HG02759 (cell line): ENCODE measurements at regions not wholly inside any gene's neighbourhood (a gene's known extent, or its start where the extent isn't known, plus 50 kb on each side); places are given as distances from the start of the nearest gene placed in this dataset.
"Not testable (repeated sequence)": the region's sequence is repeated elsewhere in the genome, so short reads cannot be mapped to it uniquely, and the experiment has no call there.

Experiments used
- ATAC-seq: cut with Tn5 transposase; IDR thresholded peaks from one replicate; pipeline ENCODE4 v1.9.1; 2021; ENCODE audit warnings: mild to moderate bottlenecking, moderate library complexity; ENCODE audit not compliant: unreplicated experiment

DNA sequence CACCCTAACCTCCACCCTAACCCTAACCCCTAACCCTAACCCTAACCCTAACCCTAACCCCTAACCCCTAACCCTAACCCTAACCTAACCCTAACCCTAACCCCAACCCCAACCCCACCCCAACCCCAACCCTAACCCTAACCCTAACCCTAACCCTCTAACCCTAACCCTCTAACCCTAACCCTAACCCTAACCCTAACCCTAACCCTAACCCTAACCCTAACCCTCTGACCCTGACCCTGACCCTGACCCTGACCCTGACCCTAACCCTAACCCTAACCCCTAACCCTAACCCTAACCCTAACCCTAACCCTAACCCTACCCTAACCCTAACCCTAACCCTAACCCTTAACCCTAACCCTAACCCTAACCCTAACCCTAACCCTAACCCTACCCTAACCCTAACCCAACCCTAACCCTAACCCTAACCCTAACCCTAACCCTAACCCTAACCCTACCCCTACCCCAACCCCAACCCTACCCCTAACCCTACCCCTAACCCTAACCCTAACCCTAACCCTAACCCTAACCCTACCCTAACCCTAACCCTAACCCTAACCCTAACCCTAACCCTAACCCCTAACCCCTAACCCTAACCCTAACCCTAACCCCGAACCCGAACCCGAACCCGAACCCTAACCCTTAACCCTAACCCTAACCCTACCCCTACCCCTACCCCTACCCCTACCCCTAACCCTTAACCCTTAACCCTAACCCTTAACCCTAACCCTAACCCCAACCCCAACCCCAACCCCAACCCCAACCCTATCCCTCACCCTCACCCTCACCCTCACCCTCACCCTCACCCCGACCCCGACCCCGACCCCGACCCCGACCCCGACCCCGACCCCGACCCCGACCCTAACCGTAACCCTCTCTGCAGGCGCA, 186.2 kb upstream of the CHL1 start:
- not testable (repeated sequence) for ATAC-seq

- ATAC-seq = no peak
These were observed 184.8 kb upstream of the CHL1 start for GRCh38 chr3:11734-12133.

GRCh38 chr3:14652-15051, 181.9 kb upstream of the CHL1 start:
- no peak for ATAC-seq

DNA sequence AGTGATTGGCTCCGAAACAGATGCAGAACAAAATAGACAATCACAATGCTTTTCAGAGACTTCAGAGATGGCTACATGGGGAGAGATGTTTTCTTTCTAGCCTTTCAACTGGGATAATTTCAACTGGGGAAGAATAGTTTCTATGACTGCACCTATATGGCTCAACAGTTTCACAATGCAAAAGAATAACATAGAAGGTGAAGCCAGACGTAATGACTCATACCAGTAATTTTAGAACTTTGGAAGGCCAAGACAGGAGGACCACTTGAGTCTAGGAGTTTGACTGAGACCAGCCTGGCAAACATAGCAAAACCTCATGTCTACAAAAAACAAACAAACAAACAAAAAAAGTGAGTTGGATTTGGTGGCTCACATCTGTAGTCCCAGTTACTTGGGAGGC, 180.2 kb upstream of the CHL1 start:
- no peak for ATAC-seq

DNA sequence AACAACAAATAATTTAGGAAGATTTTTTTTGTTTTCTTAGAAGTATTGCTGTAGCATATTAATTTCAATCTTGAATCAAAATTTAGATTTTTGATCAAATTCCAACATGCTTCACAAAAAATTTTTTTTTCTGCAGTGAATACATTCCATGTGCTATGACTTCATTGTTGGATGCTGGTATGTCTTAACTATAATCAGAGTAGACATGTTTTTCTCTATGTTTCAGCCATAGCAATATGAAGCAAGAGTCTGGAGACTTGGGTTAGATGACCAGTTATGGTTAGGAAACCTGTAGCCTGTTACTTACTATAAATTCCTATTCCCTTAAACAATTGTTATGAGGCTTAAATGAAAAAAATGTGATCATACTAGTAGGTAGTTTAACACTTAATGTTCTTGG, 176.1 kb upstream of the CHL1 start:
- no peak for ATAC-seq

- ATAC-seq = no peak
These were observed 172.6 kb upstream of the CHL1 start for GRCh38 chr3:24006-24405.

GRCh38 chr3:25056-25455, 171.5 kb upstream of the CHL1 start:
- ATAC-seq = no peak

GRCh38 chr3:35985-36384, 160.6 kb upstream of the CHL1 start:
- ATAC-seq = peak; percentile 54

DNA sequence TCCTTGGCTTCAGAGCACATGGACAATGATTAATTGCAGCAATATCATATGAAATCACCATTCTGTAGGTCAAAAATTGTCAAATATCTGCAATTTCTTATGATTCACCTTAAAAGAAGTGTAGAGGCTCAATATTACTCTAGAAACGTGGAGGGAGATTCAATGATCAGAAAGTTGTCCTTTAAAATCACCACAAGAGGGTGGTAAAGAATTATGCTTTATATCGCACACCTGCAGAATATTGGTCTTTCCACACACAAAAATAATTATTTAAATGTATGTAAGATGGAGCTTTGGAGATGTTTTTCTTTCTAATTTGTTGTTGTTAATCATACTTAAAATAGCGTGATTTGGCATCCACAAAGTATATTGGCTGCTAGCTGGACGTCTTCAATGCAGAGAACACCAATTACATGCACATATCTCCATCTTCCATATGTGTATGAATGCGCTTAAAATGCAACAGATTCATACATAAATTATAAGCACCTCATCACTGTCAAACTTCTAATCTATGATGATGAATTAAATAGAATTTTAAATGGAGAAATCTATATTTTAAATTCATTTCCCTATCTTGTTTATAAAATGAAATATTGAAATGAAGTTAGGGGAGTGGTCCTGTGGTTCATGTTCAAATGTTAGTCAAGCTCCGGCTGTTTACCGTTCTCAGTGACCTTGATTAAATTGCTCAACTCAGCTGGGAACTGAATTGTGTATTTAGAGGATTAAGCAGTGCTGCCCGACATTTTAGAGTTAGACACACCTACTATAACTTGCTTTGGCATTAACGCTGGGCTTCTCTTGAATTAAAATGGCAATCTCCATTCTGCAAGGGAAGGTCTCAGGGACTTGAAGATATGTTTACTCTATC, 153.5 kb upstream of the CHL1 start:
- peak; percentile 67 for ATAC-seq

- no peak for ATAC-seq
These were observed 152.4 kb upstream of the CHL1 start for GRCh38 chr3:44028-44676.

DNA sequence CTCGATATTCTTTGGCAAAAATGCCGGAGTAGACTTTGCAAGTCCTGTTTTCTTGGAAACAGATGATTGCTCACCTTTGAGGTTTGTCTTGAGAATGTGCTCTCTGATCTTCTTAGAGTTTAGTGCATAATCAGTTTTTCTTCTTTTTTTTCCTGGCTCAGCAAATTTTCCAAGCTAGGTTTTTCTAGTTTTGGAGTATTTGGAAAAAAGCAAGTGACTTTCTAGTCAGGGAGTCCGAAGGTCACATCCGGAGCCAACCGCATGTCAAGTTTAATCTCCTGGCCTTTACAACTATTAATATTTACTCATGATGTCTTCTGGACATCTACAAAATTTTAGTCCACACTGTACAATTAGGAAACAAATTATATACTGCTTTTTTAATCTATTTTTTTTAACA, 151.6 kb upstream of the CHL1 start:
- not testable (repeated sequence) for ATAC-seq

DNA sequence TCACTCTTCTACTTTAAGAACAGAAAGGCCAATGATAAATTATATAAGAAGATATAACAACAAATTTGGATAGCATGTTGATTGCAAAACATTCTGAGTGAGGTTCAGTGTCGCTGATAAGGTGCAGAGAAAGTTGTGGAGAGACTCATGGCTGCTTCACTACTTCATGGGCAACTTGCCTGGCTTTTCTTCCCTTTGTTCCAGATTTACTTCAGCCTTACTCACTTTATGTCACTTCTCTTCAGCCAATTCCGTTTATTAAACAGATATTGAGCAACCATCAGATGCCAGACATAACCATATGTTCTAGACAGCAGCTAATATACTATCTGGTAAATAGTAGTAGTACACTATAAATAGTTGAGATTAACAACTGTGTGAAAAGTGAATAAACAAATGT, 150.0 kb upstream of the CHL1 start:
- no peak for ATAC-seq

DNA sequence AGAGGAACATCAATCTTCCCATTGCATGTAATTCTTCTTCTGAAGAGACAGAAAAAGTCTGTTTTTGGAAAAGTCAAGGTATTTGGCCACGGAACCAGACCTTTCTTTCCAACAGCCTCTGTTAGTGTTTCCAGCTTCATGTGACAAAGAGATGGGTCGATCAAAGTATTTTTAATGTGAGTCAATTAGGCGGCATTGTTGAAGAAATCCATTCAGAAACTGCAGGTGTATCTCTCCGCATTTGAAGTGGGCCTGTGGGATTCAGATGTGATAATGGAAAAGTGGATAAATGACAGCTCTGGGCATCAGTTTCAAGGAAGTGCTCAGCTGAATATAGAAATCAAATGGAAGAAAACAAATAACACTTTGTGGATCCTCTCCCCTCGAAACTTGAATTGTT, 143.1 kb upstream of the CHL1 start:
- ATAC-seq = not testable (repeated sequence)

- no peak for ATAC-seq
These were observed 142.3 kb upstream of the CHL1 start for GRCh38 chr3:54240-54639.

GRCh38 chr3:56672-57071, 139.9 kb upstream of the CHL1 start:
- no peak for ATAC-seq

DNA sequence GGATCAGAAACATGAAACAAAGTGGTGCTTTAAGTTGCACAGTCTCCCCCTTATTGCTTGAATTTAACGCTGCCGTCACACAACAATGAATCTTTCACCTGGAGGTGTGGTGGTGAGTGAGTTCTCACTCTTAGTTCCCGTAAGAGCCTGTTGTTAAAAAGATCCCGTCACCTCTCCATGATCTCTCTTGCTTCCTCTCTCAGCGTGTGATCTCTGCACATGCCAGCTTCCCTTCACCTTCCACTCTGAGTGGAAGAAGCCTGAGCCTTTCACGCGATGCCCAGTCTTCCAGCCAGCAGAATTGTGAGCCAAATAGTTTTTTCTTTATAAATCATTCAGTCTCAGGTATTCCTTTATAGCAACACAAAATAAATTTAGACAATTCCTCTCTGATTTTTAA, 136.7 kb upstream of the CHL1 start:
- no peak for ATAC-seq

- ATAC-seq = no peak
These were observed 133.3 kb upstream of the CHL1 start for GRCh38 chr3:63095-63765.

DNA sequence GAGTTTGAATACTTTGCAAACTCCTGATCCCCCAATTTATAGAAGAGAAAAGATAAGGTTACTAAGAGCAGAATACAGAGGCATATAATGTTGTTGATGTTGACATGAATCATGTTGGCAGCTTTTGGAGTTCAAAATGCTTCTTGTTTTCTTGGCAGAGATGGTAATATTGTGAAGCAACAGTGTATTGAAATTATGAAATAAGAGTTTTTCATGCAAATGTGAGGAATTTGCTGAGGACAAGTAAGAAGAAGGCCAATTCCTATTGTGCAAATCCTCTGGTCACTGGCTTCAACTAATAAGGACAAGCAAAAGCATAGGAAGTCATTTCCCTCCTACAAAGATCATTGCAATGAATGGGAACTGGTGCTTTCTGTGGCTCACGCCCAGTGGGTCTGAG, 126.9 kb upstream of the CHL1 start:
- no peak for ATAC-seq

- no peak for ATAC-seq
These were observed 123.8 kb upstream of the CHL1 start for GRCh38 chr3:72776-73175.

GRCh38 chr3:73271-73670, 123.3 kb upstream of the CHL1 start:
- ATAC-seq = no peak

DNA sequence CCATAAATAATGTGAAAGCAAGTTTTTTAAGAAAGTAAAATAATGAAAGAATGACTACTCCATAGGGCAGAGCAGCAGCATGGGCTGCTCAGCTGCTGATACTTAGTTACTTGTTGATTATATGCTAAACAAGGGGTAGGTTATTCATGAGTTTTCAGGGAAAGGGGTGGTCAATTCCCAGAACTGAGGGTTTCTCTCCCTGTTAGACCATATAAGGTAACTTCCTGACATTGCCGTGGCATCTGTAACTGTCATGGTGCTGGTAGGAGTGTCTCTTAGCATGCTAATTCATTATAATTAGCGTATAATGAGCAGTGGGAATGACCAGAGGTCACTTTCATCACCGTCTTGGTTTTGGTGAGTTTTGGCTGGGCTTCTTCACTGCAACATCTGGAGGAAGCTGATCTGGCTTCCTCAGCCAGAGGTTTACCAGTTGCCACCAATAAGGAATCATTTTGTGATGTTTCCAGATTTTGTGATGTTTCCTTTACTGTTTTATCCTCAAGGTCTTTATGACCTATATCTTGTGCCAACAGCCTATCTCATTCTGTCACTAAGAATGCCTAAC, 121.8 kb upstream of the CHL1 start:
- no peak for ATAC-seq
